Heart left ventricle (tissue), 13 donors: ENCODE measurements at regions not wholly inside any gene's neighbourhood (a gene's known extent, or its start where the extent isn't known, plus 50 kb on each side); places are given as distances from the start of the nearest gene placed in this dataset.

Source experiments
- CTCF ChIP-seq, 12 donors: fragments of 200-600 bp; sonication (generic) in 4 of 12; IDR thresholded peaks; one replicate each; pipeline versions ENCODE4 v1.5.0 to v1.8.0; 2018 to 2022; ENCODE audit warnings: antibody characterized with exemption in 12 of 12, mild to moderate bottlenecking in 5 of 12
- POLR2A ChIP-seq, 2 donors: fragments of 450-650 bp; IDR thresholded peaks; one replicate each; pipeline ENCODE4 v1.6.1; 2017; ENCODE audit warnings: antibody characterized with exemption in 2 of 2, mild to moderate bottlenecking in 2 of 2, moderate library complexity in 2 of 2
- donor health status: ischemic (EF 13 %, LVEDD 7.1; RV severe dilation, severe dysfunction).
- donor health status: DM: no; HTN: yes; CAD: no.
- donor health status: DM: no; HTN: no; CAD: no.
- donor health status: ischemic (EF 25% LVEDD 6.9; RV normal size, moderate dysfunction).
- donor health status: ischemic (EF 25% LVEDD 5.7; RV mildly dilated, moderate dysfunction).
- donor health status: ischemic (EF 35%, LVEDD 5.7; RV mildly dilated, moderate dysfunction).
- donor health status: nonischemic (EF 11% LVEDD 7.7; RV severe dilation, severe dysfunction).
- donor health status: DM: yes; HTN: yes; CAD: no.
- donor health status: PGD.
- donor health status: ischemic (EF 29% LVEDD 5.4; RV normal size, mild dysfunction).
- donor health status: nonischemic (EF 23%, LVEDD 6.1; RV moderate dilation, normal function).

DNA sequence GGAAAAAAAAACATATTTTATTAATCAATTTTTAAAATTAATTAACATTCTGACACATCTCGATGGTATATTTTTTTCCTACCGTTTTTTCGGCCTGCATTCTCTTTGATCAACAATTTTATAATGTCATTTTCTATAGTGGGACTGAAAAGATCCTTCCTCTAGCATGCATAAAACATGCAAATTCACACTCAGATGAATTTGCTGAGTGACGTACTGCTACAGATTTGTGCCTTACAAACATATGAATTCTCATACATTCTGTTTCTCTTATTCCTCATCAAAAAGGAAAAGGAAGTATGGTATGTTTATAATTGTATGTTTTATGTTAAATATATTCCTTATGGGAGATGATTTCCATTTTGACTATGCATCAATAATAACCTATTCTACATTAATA, 458.2 kb downstream of the TSHZ3 start:
- TF ChIP-seq CTCF (IDR thresholded peaks at IDR 0.05) (no peak), POLR2A (IDR thresholded peaks at IDR 0.05) (no peak)
